HepG2 (cell line): ENCODE measurements at regions not wholly inside any gene's neighbourhood (a gene's known extent, or its start where the extent isn't known, plus 50 kb on each side); places are given as distances from the start of the nearest gene placed in this dataset.
"Not testable (repeated sequence)": the region's sequence is repeated elsewhere in the genome, so short reads cannot be mapped to it uniquely, and the experiment has no call there.

ENCODE experiments used
- ATAC-seq: fragments of 200-7000 bp; cut with Tn5 transposase; 3 replicates; pipeline ENCODE4 v1.9.1; 2020; ENCODE audit warnings: mild to moderate bottlenecking, moderate library complexity
- BruUV-seq: library from RNA; stranded (reverse); fragments of 400-500 nt; replicated peaks from 2 replicates; lab custom pipeline; 2021; lab: Mats Ljungman, UMichigan
- CTCF ChIA-PET: fragments of 300-600 bp; formaldehyde crosslinking; extraction: SDS; loops from one replicate; lab custom pipeline; 2021; ENCODE audit warnings: low total read pairs, inconsistent platforms, low intra/inter-chr PET ratio; lab: Yijun Ruan, JAX
- POLR2A ChIA-PET: fragments of 350-600 bp; sonication (Branson Sonifier 250); formaldehyde crosslinking; loops from one replicate; lab custom pipeline; 2020; ENCODE audit warnings: antibody characterized with exemption, inconsistent platforms; lab: Yijun Ruan, JAX
- DNase-seq: peaks from one replicate; pipeline ENCODE4 v3.0.0-alpha.2; 2015; ENCODE audit warnings: low spot score
- FAIRE-seq: peaks from 3 replicates; lab custom pipeline; 2011; peaks lifted over from hg19 to GRCh38; lab: Jason Lieb, UNC
- H2AFZ ChIP-seq: one replicate; pipeline ENCODE4 v1.6.1; 2011; ENCODE audit warnings: low read length, inconsistent platforms
- H3K27ac ChIP-seq: fragments of 300-600 bp; 3 replicates; pipeline ENCODE4 v1.8.0; 2011; ENCODE audit warnings: mixed run types, mild to moderate bottlenecking, mixed read lengths, low read length, inconsistent platforms; ENCODE audit not compliant: insufficient read depth; ENCODE audit errors: extremely low read length
- H3K27me3 ChIP-seq, 2 experiments: fragments of 200-600 bp in 1 of 2; 2 replicates in 1 of 2; 3 replicates in 1 of 2; pipeline versions ENCODE4 v1.6.0 to v1.8.0; 2011; ENCODE audit warnings: low read length in 2 of 2, mild to moderate bottlenecking in 2 of 2, moderate library complexity in 2 of 2, inconsistent platforms in 1 of 2; ENCODE audit not compliant: insufficient read depth in 2 of 2, control insufficient read depth in 1 of 2
- H3K36me3 ChIP-seq, 2 experiments: fragments of 200-600 bp in 1 of 2; replicated peaks in 1 of 2; 2 replicates in 1 of 2; 3 replicates in 1 of 2; pipeline versions ENCODE4 v1.5.1 to v1.8.0; 2011; ENCODE audit warnings: low read length in 2 of 2, inconsistent platforms in 1 of 2; ENCODE audit not compliant: insufficient read depth in 2 of 2, control insufficient read depth in 1 of 2
- H3K4me1 ChIP-seq: 2 replicates; pipeline ENCODE4 v1.5.1; 2012; ENCODE audit warnings: low read length, inconsistent platforms; ENCODE audit not compliant: insufficient read depth
- H3K4me2 ChIP-seq: 2 replicates; pipeline ENCODE4 v1.6.0; 2011; ENCODE audit warnings: low read depth, low read length, inconsistent platforms
- H3K4me3 ChIP-seq, 3 experiments: fragments of 200-600 bp in 1 of 3; sonication (generic), shearing (Covaris generic) in 1 of 3; replicated peaks in 1 of 3; 2 replicates each; pipeline ENCODE4 v1.5.1; 2011 to 2016; ENCODE audit warnings: low read length in 3 of 3, inconsistent platforms in 2 of 3, low read depth in 2 of 3, mild to moderate bottlenecking in 2 of 3, control low read depth in 1 of 3, mixed read lengths in 1 of 3; ENCODE audit not compliant: insufficient read depth in 1 of 3
- H3K79me2 ChIP-seq: one replicate; pipeline ENCODE4 v1.6.1; 2011; ENCODE audit warnings: low read length, inconsistent platforms; ENCODE audit not compliant: insufficient read depth
- H3K9ac ChIP-seq: 2 replicates; pipeline ENCODE4 v1.6.0; 2011; ENCODE audit warnings: mild to moderate bottlenecking, low read depth, low read length, inconsistent platforms; ENCODE audit not compliant: insufficient read depth
- H3K9me3 ChIP-seq: 2 replicates; pipeline ENCODE4 v1.5.1; 2012; ENCODE audit warnings: mild to moderate bottlenecking, low read length
- H4K20me1 ChIP-seq: 2 replicates; pipeline ENCODE4 v1.6.0; 2011; ENCODE audit warnings: inconsistent platforms, mild to moderate bottlenecking, low read length, moderate library complexity; ENCODE audit not compliant: insufficient read depth
- WGBS: methylation state at CpG from one replicate; pipeline ENCODE4 v1.1.6; 2017; ENCODE audit warnings: low lambda C conversion rate; 5-methylcytosine and 5-hydroxymethylcytosine counted together
- in situ Hi-C: cut with HindIII; loops from 2 replicates; pipeline ENCODE4 v1.10.0; 2017; ENCODE audit warnings: low pct_unique_long_range_greater_than_20kb; ENCODE audit not compliant: extremely low pct_ligation_motif_present
- intact Hi-C: fragments of 100-400 bp; cut with micrococcal nuclease; formaldehyde crosslinking; loops from one replicate; pipeline ENCODE4 v1.10.0; 2022; ENCODE audit not compliant: unreplicated experiment

GRCh38 chr7:106713452-106713851 lies 52.5 kb upstream of the CCDC71L start:
- H3K27me3 ChIP-seq, POLR2A ChIA-PET, H3K9me3 ChIP-seq, H3K4me3 ChIP-seq, H4K20me1 ChIP-seq, intact Hi-C loops, CTCF ChIA-PET, H3K79me2 ChIP-seq, H3K27ac ChIP-seq, ATAC-seq, H3K9ac ChIP-seq, BruUV-seq, H2AFZ ChIP-seq, in situ Hi-C loops, FAIRE-seq, H3K4me2 ChIP-seq, H3K4me1 ChIP-seq, H3K36me3 ChIP-seq, DNase-seq: not testable (repeated sequence)
- WGBS: 95% methylated on average over 1 of the region's 1 CpG

- H3K9me3 ChIP-seq, H3K4me2 ChIP-seq, BruUV-seq, H3K4me3 ChIP-seq, FAIRE-seq, intact Hi-C loops, H3K27me3 ChIP-seq, ATAC-seq, H2AFZ ChIP-seq, H3K36me3 ChIP-seq, H4K20me1 ChIP-seq, POLR2A ChIA-PET, H3K27ac ChIP-seq, H3K4me1 ChIP-seq, DNase-seq, H3K9ac ChIP-seq, CTCF ChIA-PET, H3K79me2 ChIP-seq, in situ Hi-C loops: not testable (repeated sequence)
- WGBS: 19% methylated on average over 6 of the region's 6 CpGs
Observed at GRCh38 chr7:106714590-106715442, 53.9 kb upstream of the CCDC71L start.
